ENCODE measurements at regions not wholly inside any gene's neighbourhood (a gene's known extent, or its start where the extent isn't known, plus 50 kb on each side); places are given as distances from the start of the nearest gene placed in this dataset.

- TF ChIP-seq, protein P1, sequence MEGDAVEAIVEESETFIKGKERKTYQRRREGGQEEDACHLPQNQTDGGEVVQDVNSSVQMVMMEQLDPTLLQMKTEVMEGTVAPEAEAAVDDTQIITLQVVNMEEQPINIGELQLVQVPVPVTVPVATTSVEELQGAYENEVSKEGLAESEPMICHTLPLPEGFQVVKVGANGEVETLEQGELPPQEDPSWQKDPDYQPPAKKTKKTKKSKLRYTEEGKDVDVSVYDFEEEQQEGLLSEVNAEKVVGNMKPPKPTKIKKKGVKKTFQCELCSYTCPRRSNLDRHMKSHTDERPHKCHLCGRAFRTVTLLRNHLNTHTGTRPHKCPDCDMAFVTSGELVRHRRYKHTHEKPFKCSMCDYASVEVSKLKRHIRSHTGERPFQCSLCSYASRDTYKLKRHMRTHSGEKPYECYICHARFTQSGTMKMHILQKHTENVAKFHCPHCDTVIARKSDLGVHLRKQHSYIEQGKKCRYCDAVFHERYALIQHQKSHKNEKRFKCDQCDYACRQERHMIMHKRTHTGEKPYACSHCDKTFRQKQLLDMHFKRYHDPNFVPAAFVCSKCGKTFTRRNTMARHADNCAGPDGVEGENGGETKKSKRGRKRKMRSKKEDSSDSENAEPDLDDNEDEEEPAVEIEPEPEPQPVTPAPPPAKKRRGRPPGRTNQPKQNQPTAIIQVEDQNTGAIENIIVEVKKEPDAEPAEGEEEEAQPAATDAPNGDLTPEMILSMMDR (IDR thresholded peaks at IDR 0.05): no peak
- TF ChIP-seq EZH2 (IDR thresholded peaks at IDR 0.05; ENCODE audit: borderline replicate concordance, insufficient read depth, low read depth, low read length, poor library complexity, severe bottlenecking): no peak
Observed at GRCh38 chr2:217527590-217528202, 475.1 kb downstream of the TNS1 start.
